WERI-Rb-1 (cell line): ENCODE measurements at regions not wholly inside any gene's neighbourhood (a gene's known extent, or its start where the extent isn't known, plus 50 kb on each side); places are given as distances from the start of the nearest gene placed in this dataset.

Source experiments
- DNase-seq: peaks from one replicate; pipeline ENCODE4 v3.0.0-alpha.2; 2020
- H3K27ac ChIP-seq: fragments of 250-450 bp; sonication (Bioruptor Pico); 2 replicates; pipeline ENCODE4 v1.5.1; 2020; ENCODE audit warnings: mild to moderate bottlenecking, moderate library complexity
- H3K27me3 ChIP-seq: fragments of 250-450 bp; sonication (Bioruptor Pico); 2 replicates; pipeline ENCODE4 v1.5.1; 2021; ENCODE audit warnings: mild to moderate bottlenecking, low read depth, moderate library complexity; ENCODE audit not compliant: insufficient read depth, severe bottlenecking
- H3K36me3 ChIP-seq: fragments of 250-450 bp; sonication (Bioruptor Pico); 2 replicates; pipeline ENCODE4 v1.5.1; 2020; ENCODE audit warnings: mild to moderate bottlenecking, moderate library complexity
- H3K4me3 ChIP-seq: 2 replicates; pipeline ENCODE4 v1.5.1; 2011; ENCODE audit warnings: low read depth, mild to moderate bottlenecking, control low read depth, low read length
- H3K9me3 ChIP-seq: fragments of 250-450 bp; sonication (Bioruptor Pico); 2 replicates; pipeline ENCODE4 v1.5.1; 2021; ENCODE audit warnings: mild to moderate bottlenecking, moderate library complexity; ENCODE audit not compliant: severe bottlenecking
- TF ChIP-seq, protein P1 (sequence below): IDR thresholded peaks from 2 replicates; pipeline ENCODE4 v1.5.1; 2011; ENCODE audit warnings: low read depth, mild to moderate bottlenecking, control low read depth, inconsistent platforms, low read length

DNA sequence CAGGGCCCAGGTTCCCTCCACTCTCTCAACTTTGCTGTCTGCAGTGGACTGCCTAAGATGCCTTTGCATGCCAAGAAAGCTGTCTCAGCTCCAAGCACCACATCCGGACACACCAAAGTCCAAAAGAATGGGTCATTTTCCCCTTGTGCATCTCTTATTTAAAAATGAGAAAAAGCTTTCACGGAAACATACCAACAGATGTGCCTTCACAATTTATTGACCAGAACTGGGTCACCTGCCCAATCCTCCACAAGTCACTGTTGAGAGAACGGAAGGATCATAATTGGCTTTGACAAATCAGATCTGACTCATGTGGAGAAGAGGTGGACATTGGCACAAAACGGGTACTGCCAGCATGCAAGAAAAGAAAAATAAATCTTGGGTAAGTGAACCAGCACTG is 258.3 kb downstream of the SNX13 start:
- Histone ChIP-seq H3K9me3 (no peaks in the 10 kb centered on the region), H3K36me3 (no peaks in the 10 kb centered on the region), H3K27ac (no peak overlapping the region), H3K4me3 (no peak overlapping the region), H3K27me3 (no peaks in the 10 kb centered on the region)
- TF ChIP-seq, protein P1, sequence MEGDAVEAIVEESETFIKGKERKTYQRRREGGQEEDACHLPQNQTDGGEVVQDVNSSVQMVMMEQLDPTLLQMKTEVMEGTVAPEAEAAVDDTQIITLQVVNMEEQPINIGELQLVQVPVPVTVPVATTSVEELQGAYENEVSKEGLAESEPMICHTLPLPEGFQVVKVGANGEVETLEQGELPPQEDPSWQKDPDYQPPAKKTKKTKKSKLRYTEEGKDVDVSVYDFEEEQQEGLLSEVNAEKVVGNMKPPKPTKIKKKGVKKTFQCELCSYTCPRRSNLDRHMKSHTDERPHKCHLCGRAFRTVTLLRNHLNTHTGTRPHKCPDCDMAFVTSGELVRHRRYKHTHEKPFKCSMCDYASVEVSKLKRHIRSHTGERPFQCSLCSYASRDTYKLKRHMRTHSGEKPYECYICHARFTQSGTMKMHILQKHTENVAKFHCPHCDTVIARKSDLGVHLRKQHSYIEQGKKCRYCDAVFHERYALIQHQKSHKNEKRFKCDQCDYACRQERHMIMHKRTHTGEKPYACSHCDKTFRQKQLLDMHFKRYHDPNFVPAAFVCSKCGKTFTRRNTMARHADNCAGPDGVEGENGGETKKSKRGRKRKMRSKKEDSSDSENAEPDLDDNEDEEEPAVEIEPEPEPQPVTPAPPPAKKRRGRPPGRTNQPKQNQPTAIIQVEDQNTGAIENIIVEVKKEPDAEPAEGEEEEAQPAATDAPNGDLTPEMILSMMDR, result no peak
- no peak for DNase-seq

DNA sequence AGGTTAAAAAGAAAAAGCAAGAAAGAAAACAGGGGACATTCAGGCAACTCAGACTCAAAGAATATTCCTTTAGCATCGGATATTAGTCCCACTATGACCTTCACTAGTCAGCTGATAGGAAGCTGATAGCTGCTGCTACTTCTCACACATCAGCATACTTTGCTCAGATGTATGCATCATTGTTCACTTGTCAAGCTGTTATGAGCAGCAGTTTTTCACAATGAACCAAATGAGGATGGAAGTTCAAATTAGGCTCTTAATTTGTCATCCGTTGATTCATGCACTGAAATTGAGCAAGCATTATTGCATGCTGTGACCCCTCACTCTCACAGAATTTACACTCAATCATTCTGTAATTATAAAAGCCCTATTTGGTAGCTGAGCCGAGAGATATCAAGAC is 257.7 kb downstream of the SNX13 start:
- Histone ChIP-seq H3K27me3 (no peaks in the 10 kb centered on the region), H3K36me3 (no peaks in the 10 kb centered on the region), H3K9me3 (no peaks in the 10 kb centered on the region), H3K4me3 (no peak overlapping the region), H3K27ac (no peak overlapping the region)
- DNase-seq, result no peak
- TF ChIP-seq, protein P1, result no peak

DNA sequence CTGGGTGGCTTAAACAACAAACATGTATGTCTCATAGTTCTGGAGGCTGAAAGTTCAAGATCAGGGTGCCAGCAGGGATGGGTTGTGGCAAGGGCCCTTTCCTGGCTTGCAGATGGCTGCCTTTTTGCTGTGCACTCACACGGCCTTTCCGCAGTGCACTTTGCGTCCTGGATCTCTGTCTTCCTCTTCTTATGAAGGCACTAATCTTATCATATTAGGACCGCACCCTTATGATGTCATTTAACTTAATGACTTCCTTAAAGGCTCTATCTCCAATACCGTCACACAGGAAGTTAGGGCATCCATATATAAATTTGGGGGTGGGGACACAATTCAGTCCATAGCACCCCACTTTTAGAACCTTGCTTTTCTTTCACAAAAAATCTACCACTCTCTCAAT is 255.2 kb downstream of the SNX13 start:
- DNase-seq, result no peak
- TF ChIP-seq, protein P1, result no peak
- H3K36me3 ChIP-seq, result no peaks in the 10 kb centered on the region
- no peaks in the 10 kb centered on the region for H3K27me3 ChIP-seq
- no peak overlapping the region for H3K4me3 ChIP-seq
- no peaks in the 10 kb centered on the region for H3K9me3 ChIP-seq
- no peak overlapping the region for H3K27ac ChIP-seq

DNA sequence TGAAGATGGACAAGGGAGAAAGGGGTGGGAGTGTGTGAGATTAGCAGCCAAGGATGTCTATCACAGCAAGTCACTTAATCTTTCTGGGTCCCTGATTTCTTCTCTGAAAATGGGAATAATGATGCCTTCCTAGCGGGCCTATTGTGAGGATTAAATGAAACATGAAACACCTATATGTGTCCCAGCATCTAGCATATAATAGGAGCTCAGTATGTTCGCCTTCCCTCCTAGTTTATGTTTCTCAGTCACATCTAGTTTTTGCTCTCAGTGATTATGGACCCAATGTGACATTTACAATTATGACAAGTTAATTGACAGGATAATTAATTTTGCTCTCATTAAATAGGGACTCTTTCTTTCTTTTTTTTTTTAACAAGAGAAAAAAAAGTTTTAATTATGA is 252.9 kb downstream of the SNX13 start:
- H3K9me3 ChIP-seq, result no peaks in the 10 kb centered on the region
- no peak overlapping the region for H3K27ac ChIP-seq
- H3K27me3 ChIP-seq, result no peaks in the 10 kb centered on the region
- H3K36me3 ChIP-seq, result no peaks in the 10 kb centered on the region
- no peak overlapping the region for H3K4me3 ChIP-seq
- DNase-seq, result no peak
- TF ChIP-seq, protein P1, result no peak

DNA sequence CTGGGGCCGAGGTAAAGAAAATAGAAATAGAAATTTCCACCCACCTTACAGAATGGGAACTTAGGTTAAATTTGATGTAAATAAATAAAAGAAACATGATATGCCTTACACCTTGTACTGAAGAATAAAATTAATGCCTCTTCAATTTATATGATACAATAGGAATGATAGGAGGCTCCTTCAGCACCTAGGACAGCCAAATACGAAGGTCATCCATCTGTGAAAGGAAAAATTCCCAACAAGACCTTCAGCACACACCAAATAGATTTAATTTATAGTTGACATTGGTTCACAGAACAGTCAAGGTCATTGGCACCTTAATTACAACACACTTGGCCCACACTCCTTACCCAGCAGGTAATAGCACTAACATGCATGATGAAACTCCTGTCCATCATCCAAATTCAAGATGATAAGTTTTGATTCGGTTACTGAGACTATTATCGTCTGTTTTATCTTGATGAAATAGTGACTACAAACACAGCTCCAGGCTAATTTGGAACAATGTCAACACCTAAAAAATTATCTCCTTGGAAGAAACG is 250.9 kb downstream of the SNX13 start:
- H3K27ac ChIP-seq, result no peak overlapping the region
- H3K27me3 ChIP-seq, result no peaks in the 10 kb centered on the region
- no peak overlapping the region for H3K4me3 ChIP-seq
- no peak for DNase-seq
- TF ChIP-seq, protein P1, result no peak
- no peaks in the 10 kb centered on the region for H3K36me3 ChIP-seq
- no peaks in the 10 kb centered on the region for H3K9me3 ChIP-seq

DNA sequence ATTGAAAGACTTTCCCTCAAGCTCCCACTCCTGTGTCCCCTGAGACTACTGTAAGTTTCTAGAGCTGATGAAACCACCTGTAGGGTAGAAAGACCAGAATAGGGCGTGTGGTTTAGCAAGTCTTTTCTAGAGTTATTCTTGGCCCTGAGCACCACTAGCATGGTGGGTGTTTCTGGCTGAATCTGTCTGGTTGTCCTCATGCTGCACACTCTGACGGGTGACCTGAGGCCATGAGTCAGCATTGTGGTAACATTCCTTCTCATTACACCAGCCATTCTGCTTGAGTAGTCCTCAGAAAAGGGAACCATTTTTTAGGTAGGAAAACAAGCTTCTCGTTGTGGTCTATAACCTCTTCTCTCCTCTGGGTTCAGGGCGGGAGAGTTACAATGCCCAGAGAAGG is 250.3 kb downstream of the SNX13 start:
- H3K9me3 ChIP-seq, result no peaks in the 10 kb centered on the region
- no peak overlapping the region for H3K4me3 ChIP-seq
- DNase-seq, result no peak
- H3K27ac ChIP-seq, result no peak overlapping the region
- H3K27me3 ChIP-seq, result no peaks in the 10 kb centered on the region
- TF ChIP-seq, protein P1, result no peak
- H3K36me3 ChIP-seq, result no peaks in the 10 kb centered on the region
